ENCODE measurements at regions not wholly inside any gene's neighbourhood (a gene's known extent, or its start where the extent isn't known, plus 50 kb on each side); places are given as distances from the start of the nearest gene placed in this dataset.

DNA sequence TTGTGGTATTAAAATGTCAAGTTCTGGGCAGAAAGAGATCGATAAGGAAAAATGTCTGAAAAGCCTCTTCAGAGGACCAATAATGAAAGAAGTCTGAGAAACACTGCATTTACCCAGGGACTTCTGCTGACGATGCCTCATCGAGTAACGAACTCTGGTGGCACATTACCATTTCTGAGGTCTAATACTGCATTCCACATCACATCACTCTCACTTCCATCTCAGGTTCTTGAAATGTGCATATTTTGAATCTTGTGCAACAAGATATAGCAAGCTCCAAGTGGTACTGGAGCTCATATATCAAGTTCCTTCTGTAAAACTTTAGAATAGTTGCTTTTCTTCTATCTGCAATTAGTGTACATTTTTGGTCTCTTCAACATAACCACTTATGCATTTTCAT lies 619.1 kb upstream of the DDX18 start:
- FAIRE-seq: no peak
- H3K79me2 ChIP-seq (ENCODE audit: control insufficient read depth in 1 of 2, insufficient read depth in 2 of 2, low read length in 2 of 2): no peaks in the 10 kb centered on the region
- H3K27ac ChIP-seq (ENCODE audit: low read depth, low read length): no peak overlapping the region
- no peak overlapping the region for H2BK15ac ChIP-seq (ENCODE audit: low read length)
- no peak overlapping the region for H4K5ac ChIP-seq (ENCODE audit: insufficient read length, low read depth, low read length)
- CTCF ChIA-PET (ENCODE audit: partially characterized antibody): no interaction called here
- 91% methylated on average over 3 of the region's 4 CpGs; no CpG with 5 or more reads in 1 of the 2 experiments for WGBS, 2 experiments (ENCODE audit: extremely low coverage in 1 of 2, insufficient coverage in 1 of 2, insufficient read length in 1 of 2, insufficient replicate concordance in 2 of 2, low coverage in 1 of 2, low lambda C conversion rate in 2 of 2, missing lambda C conversion rate in 1 of 2)
- TF ChIP-seq TAF1 (IDR thresholded peaks at IDR 0.05; ENCODE audit: low read depth, low read length): no peak
- no peak for TF ChIP-seq NRF1 (IDR thresholded peaks at IDR 0.05; ENCODE audit: low read depth, low read length)
- H2AFZ ChIP-seq (ENCODE audit: low read length): no peak overlapping the region
- H2BK12ac ChIP-seq (ENCODE audit: low read depth, low read length): no peak overlapping the region
- no peak overlapping the region for H2BK5ac ChIP-seq (ENCODE audit: low read depth, low read length)
- H3K4me2 ChIP-seq (ENCODE audit: insufficient read depth in 1 of 2, low read depth in 2 of 2, low read length in 2 of 2): no peak overlapping the region
- POLR2A ChIA-PET (ENCODE audit: partially characterized antibody): no interaction called here
- no peak overlapping the region for H3K14ac ChIP-seq (ENCODE audit: insufficient read length)
- no peak overlapping the region for H3K23ac ChIP-seq (ENCODE audit: insufficient read length)
- H4K8ac ChIP-seq (ENCODE audit: extremely low read depth, insufficient read depth, low read length): no peak overlapping the region
- H4K91ac ChIP-seq (replicated peaks; ENCODE audit: insufficient read length, low read length): no peak overlapping the region
- H2AK5ac ChIP-seq (ENCODE audit: low read depth, low read length): no peak overlapping the region
- H3K4me3 ChIP-seq (ENCODE audit: extremely low read depth in 1 of 4, insufficient read depth in 2 of 4, low read depth in 3 of 4, low read length in 4 of 4): no peak overlapping the region
- no peak overlapping the region for H3K4ac ChIP-seq (replicated peaks; ENCODE audit: insufficient read length, low read depth, low read length)
- no peaks in the 10 kb centered on the region for H3K9me3 ChIP-seq (ENCODE audit: insufficient read depth in 2 of 2, low read depth in 1 of 2, low read length in 1 of 2)
- H3K18ac ChIP-seq (ENCODE audit: extremely low read depth, low read length): no peak overlapping the region
- no peak overlapping the region for H3K9ac ChIP-seq (replicated peaks in 1 of 4; ENCODE audit: extremely low read depth in 1 of 4, low read depth in 3 of 4, low read length in 3 of 4)
- no peaks in the 10 kb centered on the region for H3K36me3 ChIP-seq (ENCODE audit: control insufficient read depth in 2 of 4, insufficient read depth in 4 of 4, low read length in 3 of 4)
- no peak for DNase-seq (ENCODE audit: low read depth in 1 of 2, low spot score in 2 of 2)
- H3K4me1 ChIP-seq (replicated peaks in 1 of 4; ENCODE audit: control insufficient read depth in 3 of 4, insufficient read depth in 4 of 4, low read length in 3 of 4): peaks cover 0 to 3% (median 1%) of the 10 kb centered on the region in 4 experiments; a peak in 2 of 7 replicates
- H3K79me1 ChIP-seq (ENCODE audit: low read depth, low read length): no peaks in the 10 kb centered on the region
- peaks cover 0 to 1% (median 0%) of the 10 kb centered on the region in 4 experiments; a peak in 1 of 7 replicates for H3K27me3 ChIP-seq (replicated peaks in 1 of 4; ENCODE audit: control insufficient read depth in 3 of 4, extremely low read depth in 1 of 4, insufficient read depth in 3 of 4, low read length in 3 of 4)
- H3K23me2 ChIP-seq (ENCODE audit: low read depth, low read length): no peaks in the 10 kb centered on the region
- no peaks in the 10 kb centered on the region for H4K20me1 ChIP-seq (replicated peaks in 1 of 2; ENCODE audit: control insufficient read depth in 1 of 2, insufficient read depth in 2 of 2, low read length in 2 of 2)
- no peak overlapping the region for H2BK20ac ChIP-seq (ENCODE audit: low read length)
- no peak overlapping the region for H3K56ac ChIP-seq (replicated peaks; ENCODE audit: insufficient read length, low read depth, low read length)
- H2BK120ac ChIP-seq (replicated peaks; ENCODE audit: low read depth, low read length): no peak overlapping the region
